HEK293 (cell line): ENCODE measurements at regions not wholly inside any gene's neighbourhood (a gene's known extent, or its start where the extent isn't known, plus 50 kb on each side); places are given as distances from the start of the nearest gene placed in this dataset.

Experiments
- CTCF ChIA-PET: fragments of 350-600 bp; formaldehyde crosslinking; extraction: SDS; loops from one replicate; lab custom pipeline; 2021; ENCODE audit warnings: antibody characterized with exemption; lab: Yijun Ruan, JAX
- POLR2A ChIA-PET: fragments of 300-600 bp; formaldehyde crosslinking; extraction: SDS; loops from one replicate; lab custom pipeline; 2020; ENCODE audit warnings: antibody characterized with exemption, inconsistent platforms; lab: Yijun Ruan, JAX
- H3K27ac ChIP-seq: fragments of 200-500 bp; sonication (Bioruptor generic); 2 replicates; pipeline ENCODE4 v1.5.1; 2014; ENCODE audit warnings: low read depth, low read length, control low read depth, inconsistent platforms; ENCODE audit errors: extremely low read depth
- H3K36me3 ChIP-seq, 2 experiments: fragments of 200-500 bp in 1 of 2; sonication (Bioruptor generic) in 1 of 2; 1 replicate in 1 of 2; 2 replicates in 1 of 2; pipeline ENCODE4 v1.5.1; 2014 to 2017; ENCODE audit warnings: inconsistent platforms in 2 of 2, low read length in 2 of 2; ENCODE audit not compliant: control insufficient read depth in 2 of 2, insufficient read depth in 1 of 2
- H3K4me1 ChIP-seq: fragments of 200-500 bp; sonication (Bioruptor generic); 2 replicates; pipeline ENCODE4 v1.5.1; 2014; ENCODE audit warnings: mild to moderate bottlenecking, low read length, inconsistent platforms; ENCODE audit not compliant: control insufficient read depth, insufficient read depth
- H3K4me3 ChIP-seq: 2 replicates; pipeline ENCODE4 v1.5.1; 2011; ENCODE audit warnings: low read depth, mild to moderate bottlenecking, control low read depth, low read length, moderate library complexity
- H3K9me3 ChIP-seq: fragments of 200-500 bp; sonication (Bioruptor generic); 2 replicates; pipeline ENCODE4 v1.5.1; 2014; ENCODE audit warnings: low read depth, low read length, inconsistent platforms; ENCODE audit not compliant: control insufficient read depth, insufficient read depth
- GFI1B ChIP-seq: fragments of 450-650 bp; formaldehyde crosslinking; IDR thresholded peaks from 2 replicates; pipeline ENCODE4 v1.5.1; 2016; ENCODE audit warnings: missing biosample characterization, missing genetic modification characterization
- HOXA7 ChIP-seq: sonication (generic); formaldehyde crosslinking; IDR thresholded peaks from 2 replicates; pipeline ENCODE4 v1.8.1; 2022; ENCODE audit warnings: missing genetic modification reagents, borderline replicate concordance
- HOXC10 ChIP-seq: sonication (generic); formaldehyde crosslinking; IDR thresholded peaks from 2 replicates; pipeline ENCODE4 v1.8.1; 2023; ENCODE audit warnings: mild to moderate bottlenecking, missing genetic modification reagents
- OSR2 ChIP-seq: fragments of 450-650 bp; formaldehyde crosslinking; IDR thresholded peaks from 2 replicates; pipeline ENCODE4 v1.5.1; 2016; ENCODE audit warnings: missing biosample characterization, missing genetic modification characterization
- SALL2 ChIP-seq: fragments of 450-650 bp; formaldehyde crosslinking; IDR thresholded peaks from 2 replicates; pipeline ENCODE4 v1.5.0; 2017; ENCODE audit warnings: missing biosample characterization, mild to moderate bottlenecking, missing genetic modification characterization, borderline replicate concordance
- ZEB2 ChIP-seq: fragments of 450-650 bp; formaldehyde crosslinking; IDR thresholded peaks from 2 replicates; pipeline ENCODE4 v1.5.1; 2016; ENCODE audit warnings: missing biosample characterization, missing genetic modification characterization
- ZNF112 ChIP-seq: fragments of 450-650 bp; formaldehyde crosslinking; IDR thresholded peaks from 2 replicates; pipeline ENCODE4 v1.5.0; 2017; ENCODE audit warnings: missing biosample characterization, missing genetic modification characterization
- ZNF121 ChIP-seq: fragments of 450-650 bp; formaldehyde crosslinking; IDR thresholded peaks from 2 replicates; pipeline ENCODE4 v1.5.1; 2016; ENCODE audit warnings: missing biosample characterization, missing genetic modification characterization
- ZNF214 ChIP-seq: fragments of 450-650 bp; formaldehyde crosslinking; IDR thresholded peaks from 2 replicates; pipeline ENCODE4 v1.5.1; 2017; ENCODE audit warnings: missing biosample characterization, mild to moderate bottlenecking, missing genetic modification characterization, borderline replicate concordance
- ZNF221 ChIP-seq: fragments of 450-650 bp; formaldehyde crosslinking; IDR thresholded peaks from 2 replicates; pipeline ENCODE4 v1.5.1; 2017; ENCODE audit warnings: missing biosample characterization, missing genetic modification characterization, borderline replicate concordance
- ZNF626 ChIP-seq: fragments of 450-650 bp; sonication (Bioruptor Pico); formaldehyde crosslinking; IDR thresholded peaks from 2 replicates; pipeline ENCODE4 v1.5.1; 2018; ENCODE audit warnings: missing biosample characterization, missing genetic modification characterization, inconsistent platforms
- ZSCAN16 ChIP-seq: fragments of 450-650 bp; formaldehyde crosslinking; IDR thresholded peaks from 2 replicates; pipeline ENCODE4 v1.5.1; 2016; ENCODE audit warnings: missing biosample characterization, missing genetic modification characterization
- TF ChIP-seq, protein P1 (sequence below): fragments of 450-650 bp; formaldehyde crosslinking; IDR thresholded peaks from 2 replicates; pipeline ENCODE4 v1.5.1; 2016; ENCODE audit warnings: missing biosample characterization, missing genetic modification characterization
- TF ChIP-seq, protein P2 (sequence below): fragments of 450-650 bp; formaldehyde crosslinking; IDR thresholded peaks from 2 replicates; pipeline ENCODE4 v1.5.1; 2016; ENCODE audit warnings: missing biosample characterization, missing genetic modification characterization
- TF ChIP-seq, protein P3 (sequence below): fragments of 450-650 bp; formaldehyde crosslinking; IDR thresholded peaks from 2 replicates; pipeline ENCODE4 v1.5.1; 2016; ENCODE audit warnings: missing biosample characterization, missing genetic modification characterization
- TF ChIP-seq, protein P4 (sequence below): fragments of 450-650 bp; IDR thresholded peaks from 2 replicates; pipeline ENCODE4 v1.5.1; 2018; ENCODE audit warnings: missing biosample characterization, mild to moderate bottlenecking, missing genetic modification characterization

DNA sequence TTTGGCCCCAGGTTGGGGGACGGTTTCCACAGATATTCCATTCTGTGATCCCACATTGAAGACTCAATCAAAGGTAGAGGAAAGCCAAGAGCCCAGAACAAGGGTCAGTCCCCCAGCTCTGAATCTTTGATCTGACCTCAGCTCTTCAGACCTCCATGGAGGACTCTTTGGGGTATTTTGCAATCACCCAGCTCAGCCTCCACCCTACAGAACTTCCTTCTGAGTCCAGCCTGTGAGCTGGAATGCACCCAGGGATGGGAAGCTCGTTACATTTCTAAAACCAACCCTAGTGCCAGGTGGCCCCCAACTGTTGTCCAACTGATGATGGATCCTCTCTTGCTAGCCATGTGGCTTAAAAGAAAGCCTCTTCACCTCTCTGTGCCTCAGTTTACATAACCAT lies 335.3 kb downstream of the MN1 start (continued):
- TF ChIP-seq, protein P1, sequence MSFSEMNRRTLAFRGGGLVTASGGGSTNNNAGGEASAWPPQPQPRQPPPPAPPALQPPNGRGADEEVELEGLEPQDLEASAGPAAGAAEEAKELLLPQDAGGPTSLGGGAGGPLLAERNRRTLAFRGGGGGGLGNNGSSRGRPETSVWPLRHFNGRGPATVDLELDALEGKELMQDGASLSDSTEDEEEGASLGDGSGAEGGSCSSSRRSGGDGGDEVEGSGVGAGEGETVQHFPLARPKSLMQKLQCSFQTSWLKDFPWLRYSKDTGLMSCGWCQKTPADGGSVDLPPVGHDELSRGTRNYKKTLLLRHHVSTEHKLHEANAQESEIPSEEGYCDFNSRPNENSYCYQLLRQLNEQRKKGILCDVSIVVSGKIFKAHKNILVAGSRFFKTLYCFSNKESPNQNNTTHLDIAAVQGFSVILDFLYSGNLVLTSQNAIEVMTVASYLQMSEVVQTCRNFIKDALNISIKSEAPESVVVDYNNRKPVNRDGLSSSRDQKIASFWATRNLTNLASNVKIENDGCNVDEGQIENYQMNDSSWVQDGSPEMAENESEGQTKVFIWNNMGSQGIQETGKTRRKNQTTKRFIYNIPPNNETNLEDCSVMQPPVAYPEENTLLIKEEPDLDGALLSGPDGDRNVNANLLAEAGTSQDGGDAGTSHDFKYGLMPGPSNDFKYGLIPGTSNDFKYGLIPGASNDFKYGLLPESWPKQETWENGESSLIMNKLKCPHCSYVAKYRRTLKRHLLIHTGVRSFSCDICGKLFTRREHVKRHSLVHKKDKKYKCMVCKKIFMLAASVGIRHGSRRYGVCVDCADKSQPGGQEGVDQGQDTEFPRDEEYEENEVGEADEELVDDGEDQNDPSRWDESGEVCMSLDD (tag by site-specific recombination), result no peak
- TF ChIP-seq ZNF112 (tag by site-specific recombination), result no peak
- no peak for TF ChIP-seq HOXA7
- TF ChIP-seq, protein P2, sequence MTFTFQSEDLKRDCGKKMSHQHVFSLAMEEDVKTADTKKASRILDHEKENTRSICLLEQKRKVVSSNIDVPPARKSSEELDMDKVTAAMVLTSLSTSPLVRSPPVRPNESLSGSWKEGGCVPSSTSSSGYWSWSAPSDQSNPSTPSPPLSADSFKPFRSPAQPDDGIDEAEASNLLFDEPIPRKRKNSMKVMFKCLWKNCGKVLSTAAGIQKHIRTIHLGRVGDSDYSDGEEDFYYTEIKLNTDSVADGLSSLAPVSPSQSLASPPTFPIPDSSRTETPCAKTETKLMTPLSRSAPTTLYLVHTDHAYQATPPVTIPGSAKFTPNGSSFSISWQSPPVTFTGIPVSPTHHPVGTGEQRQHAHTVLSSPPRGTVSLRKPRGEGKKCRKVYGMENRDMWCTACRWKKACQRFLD (tag by site-specific recombination), result no peak
- no peak for TF ChIP-seq ZNF626 (tag by site-specific recombination)
- TF ChIP-seq, protein P3, sequence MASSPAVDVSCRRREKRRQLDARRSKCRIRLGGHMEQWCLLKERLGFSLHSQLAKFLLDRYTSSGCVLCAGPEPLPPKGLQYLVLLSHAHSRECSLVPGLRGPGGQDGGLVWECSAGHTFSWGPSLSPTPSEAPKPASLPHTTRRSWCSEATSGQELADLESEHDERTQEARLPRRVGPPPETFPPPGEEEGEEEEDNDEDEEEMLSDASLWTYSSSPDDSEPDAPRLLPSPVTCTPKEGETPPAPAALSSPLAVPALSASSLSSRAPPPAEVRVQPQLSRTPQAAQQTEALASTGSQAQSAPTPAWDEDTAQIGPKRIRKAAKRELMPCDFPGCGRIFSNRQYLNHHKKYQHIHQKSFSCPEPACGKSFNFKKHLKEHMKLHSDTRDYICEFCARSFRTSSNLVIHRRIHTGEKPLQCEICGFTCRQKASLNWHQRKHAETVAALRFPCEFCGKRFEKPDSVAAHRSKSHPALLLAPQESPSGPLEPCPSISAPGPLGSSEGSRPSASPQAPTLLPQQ (tag by site-specific recombination), result no peak
- TF ChIP-seq, protein P4, sequence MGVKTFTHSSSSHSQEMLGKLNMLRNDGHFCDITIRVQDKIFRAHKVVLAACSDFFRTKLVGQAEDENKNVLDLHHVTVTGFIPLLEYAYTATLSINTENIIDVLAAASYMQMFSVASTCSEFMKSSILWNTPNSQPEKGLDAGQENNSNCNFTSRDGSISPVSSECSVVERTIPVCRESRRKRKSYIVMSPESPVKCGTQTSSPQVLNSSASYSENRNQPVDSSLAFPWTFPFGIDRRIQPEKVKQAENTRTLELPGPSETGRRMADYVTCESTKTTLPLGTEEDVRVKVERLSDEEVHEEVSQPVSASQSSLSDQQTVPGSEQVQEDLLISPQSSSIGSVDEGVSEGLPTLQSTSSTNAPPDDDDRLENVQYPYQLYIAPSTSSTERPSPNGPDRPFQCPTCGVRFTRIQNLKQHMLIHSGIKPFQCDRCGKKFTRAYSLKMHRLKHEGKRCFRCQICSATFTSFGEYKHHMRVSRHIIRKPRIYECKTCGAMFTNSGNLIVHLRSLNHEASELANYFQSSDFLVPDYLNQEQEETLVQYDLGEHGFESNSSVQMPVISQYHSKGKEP (tag by site-specific recombination), result no peak
- no peak for TF ChIP-seq ZEB2 (tag by site-specific recombination)
- TF ChIP-seq OSR2 (tag by site-specific recombination), result no peak
- no peak for TF ChIP-seq ZNF221 (tag by site-specific recombination)

DNA sequence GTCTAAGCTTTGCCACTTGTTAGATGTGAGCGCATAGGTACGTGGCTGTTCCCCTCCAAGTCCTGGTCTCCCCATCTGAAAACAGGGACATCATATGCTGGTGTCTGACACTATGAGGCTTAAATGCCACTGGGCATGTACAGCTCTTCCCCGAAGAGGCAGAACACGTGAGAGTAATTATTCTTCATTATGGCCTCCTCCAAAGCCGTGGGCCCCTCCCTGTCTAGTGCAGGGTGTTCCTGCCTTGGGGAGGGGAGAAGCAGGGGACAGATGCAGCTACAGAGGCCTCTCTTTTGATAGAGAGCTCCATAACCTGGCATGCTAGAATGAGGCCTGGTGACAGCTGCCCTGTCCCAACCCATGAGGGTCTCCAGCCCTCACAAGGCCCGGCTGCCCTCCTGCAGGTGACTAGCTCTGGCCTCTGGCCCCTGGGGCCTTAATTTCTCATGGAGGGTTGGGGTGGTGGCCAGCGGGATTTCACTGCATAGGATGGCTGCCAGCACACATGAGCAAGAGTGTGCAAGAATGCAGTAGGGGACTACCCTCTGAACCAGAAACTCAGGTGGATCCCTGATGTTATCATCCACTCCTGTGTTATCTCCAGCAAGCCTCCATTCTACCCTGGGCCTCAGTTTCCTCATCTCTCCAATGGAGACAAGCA lies 334.6 kb downstream of the MN1 start:
- no peaks in the 10 kb centered on the region for H3K36me3 ChIP-seq
- H3K9me3 ChIP-seq, result no peaks in the 10 kb centered on the region
- no peak overlapping the region for H3K27ac ChIP-seq
- H3K4me1 ChIP-seq, result no peaks in the 10 kb centered on the region
- TF ChIP-seq ZNF214 (tag by site-specific recombination), result no peak
- TF ChIP-seq ZNF112 (tag by site-specific recombination), result no peak
- TF ChIP-seq GFI1B (tag by site-specific recombination), result no peak
- no peak for TF ChIP-seq ZNF121 (tag by site-specific recombination)
- TF ChIP-seq SALL2 (tag by site-specific recombination), result no peak
- ChIA-PET CTCF (interaction anchor here (1.2 kb wide), 1 partner anchor 9 kb away, joined by 4 read pairs; no protein-coding TSS in a partner anchor), POLR2A (no interaction called here)
- H3K4me3 ChIP-seq, result no peak overlapping the region

DNA sequence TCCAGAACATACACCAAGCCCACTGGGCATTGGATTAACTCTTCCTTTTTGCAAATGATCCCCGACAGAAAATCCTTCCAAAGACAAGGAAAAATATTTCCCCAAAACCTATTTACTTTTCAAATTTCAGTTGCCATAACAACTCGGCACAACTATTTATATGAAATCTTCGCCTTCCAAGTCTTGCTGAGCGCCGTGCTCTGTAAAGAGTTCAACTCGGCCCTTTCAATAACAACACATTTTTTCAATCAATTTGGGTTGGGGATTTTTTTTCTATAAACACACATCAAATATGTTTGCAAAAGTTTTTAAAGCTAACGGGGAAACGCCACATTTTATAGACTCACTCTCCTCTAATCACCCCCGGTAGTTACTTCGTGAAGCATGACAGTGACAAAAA lies 333.8 kb downstream of the MN1 start:
- ChIA-PET CTCF (no interaction called here), POLR2A (no interaction called here)
- Histone ChIP-seq H3K27ac (no peak overlapping the region), H3K4me1 (no peaks in the 10 kb centered on the region), H3K4me3 (no peak overlapping the region), H3K36me3 (no peaks in the 10 kb centered on the region), H3K9me3 (no peaks in the 10 kb centered on the region)
- no peak for TF ChIP-seq ZSCAN16
- TF ChIP-seq HOXC10 (CRISPR knock-in tag), result no peak
